ENCODE measurements at regions not wholly inside any gene's neighbourhood (a gene's known extent, or its start where the extent isn't known, plus 50 kb on each side); places are given as distances from the start of the nearest gene placed in this dataset.

DNA sequence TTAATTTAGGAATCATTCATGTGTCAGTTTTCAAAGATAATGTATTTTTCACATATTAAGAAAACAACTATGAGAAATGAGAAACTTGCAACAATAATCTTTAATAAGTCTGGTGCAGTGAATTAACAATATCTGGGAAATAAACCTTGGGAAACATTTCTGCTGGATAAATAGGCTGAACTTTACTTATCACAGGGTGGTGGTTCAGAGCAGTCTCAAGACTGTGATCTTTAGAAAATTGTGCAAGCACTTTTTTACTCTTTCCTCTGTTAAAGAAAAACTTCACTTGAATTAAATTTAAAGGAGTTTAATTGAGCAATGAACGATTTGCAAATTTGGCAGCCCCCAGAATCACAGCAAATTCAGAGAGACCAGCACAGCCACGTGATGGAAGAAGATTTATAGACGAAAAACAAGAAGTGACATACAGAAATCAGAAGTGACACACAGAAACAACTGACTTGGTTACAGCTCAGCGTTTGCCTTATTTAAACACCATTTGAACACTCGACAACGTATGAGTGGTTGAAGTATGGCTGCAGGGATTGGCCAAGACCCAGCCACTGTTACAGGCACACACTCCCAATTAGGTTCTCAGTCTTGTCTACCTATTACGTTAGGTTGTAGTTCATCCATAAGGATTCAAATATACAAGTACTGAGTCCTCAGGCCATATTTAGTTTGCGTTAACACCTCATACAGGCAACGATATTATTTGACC is 631.9 kb downstream of the SLCO4C1 start:
- TF ChIP-seq, protein P1, sequence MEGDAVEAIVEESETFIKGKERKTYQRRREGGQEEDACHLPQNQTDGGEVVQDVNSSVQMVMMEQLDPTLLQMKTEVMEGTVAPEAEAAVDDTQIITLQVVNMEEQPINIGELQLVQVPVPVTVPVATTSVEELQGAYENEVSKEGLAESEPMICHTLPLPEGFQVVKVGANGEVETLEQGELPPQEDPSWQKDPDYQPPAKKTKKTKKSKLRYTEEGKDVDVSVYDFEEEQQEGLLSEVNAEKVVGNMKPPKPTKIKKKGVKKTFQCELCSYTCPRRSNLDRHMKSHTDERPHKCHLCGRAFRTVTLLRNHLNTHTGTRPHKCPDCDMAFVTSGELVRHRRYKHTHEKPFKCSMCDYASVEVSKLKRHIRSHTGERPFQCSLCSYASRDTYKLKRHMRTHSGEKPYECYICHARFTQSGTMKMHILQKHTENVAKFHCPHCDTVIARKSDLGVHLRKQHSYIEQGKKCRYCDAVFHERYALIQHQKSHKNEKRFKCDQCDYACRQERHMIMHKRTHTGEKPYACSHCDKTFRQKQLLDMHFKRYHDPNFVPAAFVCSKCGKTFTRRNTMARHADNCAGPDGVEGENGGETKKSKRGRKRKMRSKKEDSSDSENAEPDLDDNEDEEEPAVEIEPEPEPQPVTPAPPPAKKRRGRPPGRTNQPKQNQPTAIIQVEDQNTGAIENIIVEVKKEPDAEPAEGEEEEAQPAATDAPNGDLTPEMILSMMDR (IDR thresholded peaks at IDR 0.05): no peak
- TF ChIP-seq POLR2A (IDR thresholded peaks at IDR 0.05): no peak

All from uterus (tissue), 2 donors.